ENCODE measurements at regions not wholly inside any gene's neighbourhood (a gene's known extent, or its start where the extent isn't known, plus 50 kb on each side); places are given as distances from the start of the nearest gene placed in this dataset.

DNA sequence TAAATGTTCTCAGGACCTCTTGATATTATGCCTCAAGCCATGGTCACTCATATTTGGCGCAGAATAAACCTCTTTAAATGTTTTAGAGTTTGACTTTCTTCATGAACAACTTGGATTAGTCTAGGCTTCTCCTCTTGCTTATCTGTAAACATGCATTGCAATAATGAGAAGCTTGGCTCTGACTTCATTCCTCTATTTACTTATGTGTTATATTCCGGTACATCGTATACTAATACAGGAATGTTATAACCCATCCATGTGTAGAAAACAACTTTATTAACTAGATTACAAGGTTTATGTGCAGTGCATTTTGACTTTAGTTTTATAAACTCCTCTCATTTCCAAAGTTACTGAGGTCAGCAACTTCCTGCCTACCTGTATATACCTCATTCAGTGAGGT lies 944.3 kb upstream of the GHITM start:
- CTCF ChIA-PET = no interaction called here
- no peaks in the 10 kb centered on the region for H3K9me3 ChIP-seq (ENCODE audit: low read length)
- H3K4me2 ChIP-seq (ENCODE audit: low read length) = no peak overlapping the region
- no peak for DNase-seq
- H3K79me2 ChIP-seq (ENCODE audit: low read length) = no peaks in the 10 kb centered on the region
- H4K20me1 ChIP-seq (ENCODE audit: low read length) = no peaks in the 10 kb centered on the region
- no peaks in the 10 kb centered on the region for H3K9me2 ChIP-seq (replicated peaks; ENCODE audit: low read length)
- H3K27ac ChIP-seq (ENCODE audit: low read length) = no peak overlapping the region
- no peak overlapping the region for H3K4me3 ChIP-seq (ENCODE audit: low read length)
- H3K27me3 ChIP-seq (ENCODE audit: low read length) = no peaks in the 10 kb centered on the region
- no peaks in the 10 kb centered on the region for H3F3A ChIP-seq (ENCODE audit: low read length, unreplicated experiment)
- no peak for TF ChIP-seq EZH2phosphoT487 (IDR thresholded peaks at IDR 0.05; ENCODE audit: borderline replicate concordance, low read length)
- no peak for TF ChIP-seq EZH2 (IDR thresholded peaks at IDR 0.05; ENCODE audit: low read length, unreplicated experiment)
- TF ChIP-seq, protein P1, sequence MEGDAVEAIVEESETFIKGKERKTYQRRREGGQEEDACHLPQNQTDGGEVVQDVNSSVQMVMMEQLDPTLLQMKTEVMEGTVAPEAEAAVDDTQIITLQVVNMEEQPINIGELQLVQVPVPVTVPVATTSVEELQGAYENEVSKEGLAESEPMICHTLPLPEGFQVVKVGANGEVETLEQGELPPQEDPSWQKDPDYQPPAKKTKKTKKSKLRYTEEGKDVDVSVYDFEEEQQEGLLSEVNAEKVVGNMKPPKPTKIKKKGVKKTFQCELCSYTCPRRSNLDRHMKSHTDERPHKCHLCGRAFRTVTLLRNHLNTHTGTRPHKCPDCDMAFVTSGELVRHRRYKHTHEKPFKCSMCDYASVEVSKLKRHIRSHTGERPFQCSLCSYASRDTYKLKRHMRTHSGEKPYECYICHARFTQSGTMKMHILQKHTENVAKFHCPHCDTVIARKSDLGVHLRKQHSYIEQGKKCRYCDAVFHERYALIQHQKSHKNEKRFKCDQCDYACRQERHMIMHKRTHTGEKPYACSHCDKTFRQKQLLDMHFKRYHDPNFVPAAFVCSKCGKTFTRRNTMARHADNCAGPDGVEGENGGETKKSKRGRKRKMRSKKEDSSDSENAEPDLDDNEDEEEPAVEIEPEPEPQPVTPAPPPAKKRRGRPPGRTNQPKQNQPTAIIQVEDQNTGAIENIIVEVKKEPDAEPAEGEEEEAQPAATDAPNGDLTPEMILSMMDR (conservative IDR thresholded peaks at IDR 0.05; ENCODE audit: low read depth, low read length) = no peak
- H3K36me3 ChIP-seq (ENCODE audit: low read depth, low read length) = no peaks in the 10 kb centered on the region
- ATAC-seq = no peak
- intact Hi-C loops (cut with micrococcal nuclease) = no loop called here
- BruUV-seq (replicated peaks) = no TSS peak
- H3K9ac ChIP-seq (ENCODE audit: low read length) = no peak overlapping the region
- H3K4me1 ChIP-seq (ENCODE audit: insufficient read depth, low read length) = no peaks in the 10 kb centered on the region
- POLR2A ChIA-PET (ENCODE audit: unreplicated experiment) = no interaction called here
- H2AFZ ChIP-seq (ENCODE audit: low read length) = no peak overlapping the region

DNA sequence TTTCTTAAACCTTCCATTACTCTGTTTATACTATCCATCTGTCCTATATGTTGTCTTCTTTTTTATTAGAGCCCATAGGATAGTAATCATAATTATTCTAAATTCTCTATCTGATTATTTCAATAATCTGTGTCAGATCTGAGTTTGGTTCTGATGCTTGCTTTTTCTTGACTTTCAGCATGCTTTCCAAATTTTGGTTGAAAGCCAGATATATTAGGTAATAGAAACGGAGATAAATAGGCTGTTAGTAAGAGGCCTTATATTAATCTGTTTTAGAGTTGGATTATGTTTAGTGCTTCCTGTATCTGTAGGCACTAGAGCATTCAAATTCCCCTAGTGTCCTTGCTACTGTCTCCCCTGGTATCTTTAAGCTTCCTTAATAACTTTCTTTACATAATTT lies 939.9 kb upstream of the GHITM start:
- no peaks in the 10 kb centered on the region for H3K79me2 ChIP-seq (ENCODE audit: low read length)
- ATAC-seq (no peak), DNase-seq (no peak)
- no peak overlapping the region for H3K4me2 ChIP-seq (ENCODE audit: low read length)
- no peaks in the 10 kb centered on the region; the same call in 1 of the 2 replicates for H3K9me3 ChIP-seq (ENCODE audit: low read length)
- no peaks in the 10 kb centered on the region for H3F3A ChIP-seq (ENCODE audit: low read length, unreplicated experiment)
- H3K4me3 ChIP-seq (ENCODE audit: low read length) = no peak overlapping the region
- no peaks in the 10 kb centered on the region for H3K27me3 ChIP-seq (ENCODE audit: low read length)
- no peak overlapping the region for H3K9ac ChIP-seq (ENCODE audit: low read length)
- no TSS peak for BruUV-seq (replicated peaks)
- no peak for TF ChIP-seq EZH2 (IDR thresholded peaks at IDR 0.05; ENCODE audit: low read length, unreplicated experiment)
- TF ChIP-seq, protein P1 (conservative IDR thresholded peaks at IDR 0.05; ENCODE audit: low read depth, low read length) = no peak
- no peak for TF ChIP-seq EZH2phosphoT487 (IDR thresholded peaks at IDR 0.05; ENCODE audit: borderline replicate concordance, low read length)
- ChIA-PET POLR2A (ENCODE audit: unreplicated experiment) (no interaction called here), CTCF (no interaction called here)
- no peak overlapping the region for H2AFZ ChIP-seq (ENCODE audit: low read length)
- H4K20me1 ChIP-seq (ENCODE audit: low read length) = no peaks in the 10 kb centered on the region
- H3K27ac ChIP-seq (ENCODE audit: low read length) = no peak overlapping the region
- intact Hi-C loops (cut with micrococcal nuclease) = no loop called here
- no peaks in the 10 kb centered on the region for H3K4me1 ChIP-seq (ENCODE audit: insufficient read depth, low read length)
- no peaks in the 10 kb centered on the region for H3K36me3 ChIP-seq (ENCODE audit: low read depth, low read length)
- H3K9me2 ChIP-seq (replicated peaks; ENCODE audit: low read length) = no peaks in the 10 kb centered on the region

DNA sequence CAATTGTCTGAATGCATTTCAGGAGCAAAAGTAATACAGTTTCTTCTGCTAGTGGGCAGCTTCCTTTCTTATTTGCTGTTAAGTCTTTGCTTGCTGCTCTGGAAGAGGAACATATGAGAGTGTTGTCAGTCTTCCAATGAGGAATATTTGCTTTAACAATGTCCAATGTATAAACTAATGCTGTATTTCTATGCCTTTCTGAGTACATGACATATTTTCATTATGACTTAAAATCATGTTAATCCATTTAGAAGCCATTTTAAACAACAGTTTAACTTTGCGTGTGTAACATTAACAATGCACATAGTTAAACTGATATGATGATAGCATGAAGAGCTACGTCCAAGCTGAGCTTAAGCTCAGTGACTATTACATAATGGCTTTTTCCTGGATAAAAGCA lies 933.4 kb upstream of the GHITM start:
- Histone ChIP-seq H3K4me3 (ENCODE audit: low read length) (no peak overlapping the region), H3K36me3 (ENCODE audit: low read depth, low read length) (no peaks in the 10 kb centered on the region), H2AFZ (ENCODE audit: low read length) (no peak overlapping the region), H3K4me1 (ENCODE audit: insufficient read depth, low read length) (no peaks in the 10 kb centered on the region), H3K9me3 (ENCODE audit: low read length) (peaks cover 2% of the 10 kb centered on the region; the same call in 1 of the 2 replicates), H3K4me2 (ENCODE audit: low read length) (no peak overlapping the region), H3K9me2 (replicated peaks; ENCODE audit: low read length) (no peaks in the 10 kb centered on the region), H3F3A (ENCODE audit: low read length, unreplicated experiment) (no peaks in the 10 kb centered on the region), H4K20me1 (ENCODE audit: low read length) (no peaks in the 10 kb centered on the region), H3K27ac (ENCODE audit: low read length) (no peak overlapping the region), H3K27me3 (ENCODE audit: low read length) (no peaks in the 10 kb centered on the region), H3K9ac (ENCODE audit: low read length) (no peak overlapping the region), H3K79me2 (ENCODE audit: low read length) (no peaks in the 10 kb centered on the region)
- intact Hi-C loops (cut with micrococcal nuclease) = no loop called here
- POLR2A ChIA-PET (ENCODE audit: unreplicated experiment) = no interaction called here
- no peak for DNase-seq
- no peak for TF ChIP-seq EZH2phosphoT487 (IDR thresholded peaks at IDR 0.05; ENCODE audit: borderline replicate concordance, low read length)
- TF ChIP-seq, protein P1 (conservative IDR thresholded peaks at IDR 0.05; ENCODE audit: low read depth, low read length) = no peak
- no peak for TF ChIP-seq EZH2 (IDR thresholded peaks at IDR 0.05; ENCODE audit: low read length, unreplicated experiment)
- BruUV-seq (replicated peaks) = no TSS peak
- ATAC-seq = no peak
- CTCF ChIA-PET = no interaction called here

All from PC-3 (cell line).